HepG2 (cell line): ENCODE measurements at regions not wholly inside any gene's neighbourhood (a gene's known extent, or its start where the extent isn't known, plus 50 kb on each side); places are given as distances from the start of the nearest gene placed in this dataset.

Experiments used
- CREM ChIP-seq, 2 experiments: sonication (generic) in 1 of 2; formaldehyde crosslinking in 1 of 2; IDR thresholded peaks; 2 replicates each; pipeline versions ENCODE4 v1.4.0 to v1.6.1; 2016 to 2020; ENCODE audit warnings: antibody characterized with exemption in 1 of 2, mild to moderate bottlenecking in 1 of 2, missing genetic modification reagents in 1 of 2
- FOXO1 ChIP-seq: sonication (generic); formaldehyde crosslinking; IDR thresholded peaks from 2 replicates; pipeline ENCODE4 v1.4.0; 2020; ENCODE audit warnings: missing genetic modification reagents
- MIER2 ChIP-seq: IDR thresholded peaks from 2 replicates; pipeline ENCODE4 v1.6.1; 2016; ENCODE audit warnings: missing biosample characterization, missing genetic modification reagents
- NCOR1 ChIP-seq: fragments of 200-600 bp; sonication (generic); IDR thresholded peaks from 2 replicates; pipeline ENCODE4 v1.7.0; 2017; ENCODE audit warnings: antibody characterized with exemption, low read length, borderline replicate concordance
- RXRB ChIP-seq: IDR thresholded peaks from 2 replicates; pipeline ENCODE4 v1.6.1; 2016; ENCODE audit warnings: borderline replicate concordance, missing genetic modification reagents, missing compliant biosample characterization
- THAP11 ChIP-seq: IDR thresholded peaks from 2 replicates; pipeline ENCODE4 v1.6.1; 2016; ENCODE audit warnings: missing biosample characterization, missing genetic modification reagents
- ZNF343 ChIP-seq: sonication (generic); formaldehyde crosslinking; IDR thresholded peaks from 2 replicates; pipeline ENCODE4 v1.4.0; 2020; ENCODE audit warnings: mild to moderate bottlenecking, missing genetic modification reagents
- ZNF432 ChIP-seq: sonication (generic); formaldehyde crosslinking; IDR thresholded peaks from 2 replicates; pipeline ENCODE4 v1.5.0; 2020; ENCODE audit warnings: missing genetic modification reagents, mild to moderate bottlenecking, borderline replicate concordance
- ZNF570 ChIP-seq: sonication (generic); formaldehyde crosslinking; IDR thresholded peaks from 2 replicates; pipeline ENCODE4 v1.4.0; 2020; ENCODE audit warnings: mild to moderate bottlenecking, missing genetic modification reagents, borderline replicate concordance
- ZNF614 ChIP-seq: IDR thresholded peaks from 2 replicates; pipeline ENCODE4 v1.6.1; 2018; ENCODE audit warnings: missing biosample characterization, missing genetic modification reagents, inconsistent platforms, borderline replicate concordance
- TF ChIP-seq, protein P1 (sequence below), 2 experiments: sonication (generic) in 1 of 2; formaldehyde crosslinking in 1 of 2; IDR thresholded peaks; 2 replicates each; pipeline versions ENCODE4 v1.6.1 to v1.9.0; 2014 to 2022; ENCODE audit warnings: antibody characterized with exemption in 1 of 2, borderline replicate concordance in 1 of 2, inconsistent platforms in 1 of 2, low read depth in 1 of 2, missing genetic modification reagents in 1 of 2
- TF ChIP-seq, protein P2 (sequence below): sonication (generic); formaldehyde crosslinking; IDR thresholded peaks from 2 replicates; pipeline ENCODE4 v1.4.0; 2020; ENCODE audit warnings: missing genetic modification reagents, borderline replicate concordance
- TF ChIP-seq, protein P3 (sequence below): IDR thresholded peaks from 2 replicates; pipeline ENCODE4 v1.6.1; 2016
- TF ChIP-seq, protein P4 (sequence below): sonication (generic); formaldehyde crosslinking; conservative IDR thresholded peaks from 2 replicates; pipeline ENCODE4 v1.4.0; 2020; ENCODE audit warnings: missing genetic modification reagents
- TF ChIP-seq, protein P5 (sequence below): sonication (generic); formaldehyde crosslinking; IDR thresholded peaks from 2 replicates; pipeline ENCODE4 v1.4.0; 2020; ENCODE audit warnings: missing genetic modification reagents

DNA sequence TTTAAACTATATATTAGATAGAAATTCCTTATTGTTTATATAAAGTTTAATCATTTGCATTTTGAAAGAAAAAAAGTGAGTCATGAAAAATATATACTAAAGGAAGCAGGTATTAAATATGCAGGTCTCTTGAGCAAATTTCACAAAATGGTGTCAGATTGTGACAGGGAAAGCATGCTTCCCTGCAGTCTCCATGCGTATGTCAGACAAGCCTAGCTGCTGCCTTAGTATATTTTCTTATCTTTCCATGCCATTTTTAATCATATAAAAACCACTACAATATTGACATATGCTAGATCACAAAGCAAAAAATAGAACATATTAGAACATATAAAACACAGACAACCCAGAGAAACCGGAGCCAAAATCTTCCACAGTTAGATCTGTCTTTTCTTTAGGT, 1137.7 kb upstream of the DDX18 start (continued):
- TF ChIP-seq, protein P1, sequence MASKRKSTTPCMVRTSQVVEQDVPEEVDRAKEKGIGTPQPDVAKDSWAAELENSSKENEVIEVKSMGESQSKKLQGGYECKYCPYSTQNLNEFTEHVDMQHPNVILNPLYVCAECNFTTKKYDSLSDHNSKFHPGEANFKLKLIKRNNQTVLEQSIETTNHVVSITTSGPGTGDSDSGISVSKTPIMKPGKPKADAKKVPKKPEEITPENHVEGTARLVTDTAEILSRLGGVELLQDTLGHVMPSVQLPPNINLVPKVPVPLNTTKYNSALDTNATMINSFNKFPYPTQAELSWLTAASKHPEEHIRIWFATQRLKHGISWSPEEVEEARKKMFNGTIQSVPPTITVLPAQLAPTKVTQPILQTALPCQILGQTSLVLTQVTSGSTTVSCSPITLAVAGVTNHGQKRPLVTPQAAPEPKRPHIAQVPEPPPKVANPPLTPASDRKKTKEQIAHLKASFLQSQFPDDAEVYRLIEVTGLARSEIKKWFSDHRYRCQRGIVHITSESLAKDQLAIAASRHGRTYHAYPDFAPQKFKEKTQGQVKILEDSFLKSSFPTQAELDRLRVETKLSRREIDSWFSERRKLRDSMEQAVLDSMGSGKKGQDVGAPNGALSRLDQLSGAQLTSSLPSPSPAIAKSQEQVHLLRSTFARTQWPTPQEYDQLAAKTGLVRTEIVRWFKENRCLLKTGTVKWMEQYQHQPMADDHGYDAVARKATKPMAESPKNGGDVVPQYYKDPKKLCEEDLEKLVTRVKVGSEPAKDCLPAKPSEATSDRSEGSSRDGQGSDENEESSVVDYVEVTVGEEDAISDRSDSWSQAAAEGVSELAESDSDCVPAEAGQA (IDR thresholded peaks at IDR 0.05; ENCODE audit: low read depth), result no peak
- TF ChIP-seq, protein P1 (CRISPR knock-in tag; IDR thresholded peaks at IDR 0.05; ENCODE audit: borderline replicate concordance), result no peak
- TF ChIP-seq, protein P2, sequence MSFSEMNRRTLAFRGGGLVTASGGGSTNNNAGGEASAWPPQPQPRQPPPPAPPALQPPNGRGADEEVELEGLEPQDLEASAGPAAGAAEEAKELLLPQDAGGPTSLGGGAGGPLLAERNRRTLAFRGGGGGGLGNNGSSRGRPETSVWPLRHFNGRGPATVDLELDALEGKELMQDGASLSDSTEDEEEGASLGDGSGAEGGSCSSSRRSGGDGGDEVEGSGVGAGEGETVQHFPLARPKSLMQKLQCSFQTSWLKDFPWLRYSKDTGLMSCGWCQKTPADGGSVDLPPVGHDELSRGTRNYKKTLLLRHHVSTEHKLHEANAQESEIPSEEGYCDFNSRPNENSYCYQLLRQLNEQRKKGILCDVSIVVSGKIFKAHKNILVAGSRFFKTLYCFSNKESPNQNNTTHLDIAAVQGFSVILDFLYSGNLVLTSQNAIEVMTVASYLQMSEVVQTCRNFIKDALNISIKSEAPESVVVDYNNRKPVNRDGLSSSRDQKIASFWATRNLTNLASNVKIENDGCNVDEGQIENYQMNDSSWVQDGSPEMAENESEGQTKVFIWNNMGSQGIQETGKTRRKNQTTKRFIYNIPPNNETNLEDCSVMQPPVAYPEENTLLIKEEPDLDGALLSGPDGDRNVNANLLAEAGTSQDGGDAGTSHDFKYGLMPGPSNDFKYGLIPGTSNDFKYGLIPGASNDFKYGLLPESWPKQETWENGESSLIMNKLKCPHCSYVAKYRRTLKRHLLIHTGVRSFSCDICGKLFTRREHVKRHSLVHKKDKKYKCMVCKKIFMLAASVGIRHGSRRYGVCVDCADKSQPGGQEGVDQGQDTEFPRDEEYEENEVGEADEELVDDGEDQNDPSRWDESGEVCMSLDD (CRISPR knock-in tag), result no peak
- TF ChIP-seq, protein P3, sequence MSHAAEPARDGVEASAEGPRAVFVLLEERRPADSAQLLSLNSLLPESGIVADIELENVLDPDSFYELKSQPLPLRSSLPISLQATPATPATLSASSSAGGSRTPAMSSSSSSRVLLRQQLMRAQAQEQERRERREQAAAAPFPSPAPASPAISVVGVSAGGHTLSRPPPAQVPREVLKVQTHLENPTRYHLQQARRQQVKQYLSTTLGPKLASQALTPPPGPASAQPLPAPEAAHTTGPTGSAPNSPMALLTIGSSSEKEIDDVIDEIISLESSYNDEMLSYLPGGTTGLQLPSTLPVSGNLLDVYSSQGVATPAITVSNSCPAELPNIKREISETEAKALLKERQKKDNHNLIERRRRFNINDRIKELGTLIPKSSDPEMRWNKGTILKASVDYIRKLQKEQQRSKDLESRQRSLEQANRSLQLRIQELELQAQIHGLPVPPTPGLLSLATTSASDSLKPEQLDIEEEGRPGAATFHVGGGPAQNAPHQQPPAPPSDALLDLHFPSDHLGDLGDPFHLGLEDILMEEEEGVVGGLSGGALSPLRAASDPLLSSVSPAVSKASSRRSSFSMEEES (CRISPR knock-in tag), result no peak
- TF ChIP-seq ZNF614 (CRISPR knock-in tag) (no peak), ZNF570 (CRISPR knock-in tag) (no peak), MIER2 (CRISPR knock-in tag) (no peak), THAP11 (CRISPR knock-in tag) (no peak), NCOR1 (no peak), ZNF432 (CRISPR knock-in tag) (no peak), ZNF343 (no peak), RXRB (CRISPR knock-in tag) (no peak), FOXO1 (no peak), CREM (IDR thresholded peaks at IDR 0.05) (no peak), CREM (CRISPR knock-in tag; IDR thresholded peaks at IDR 0.05) (no peak)
- TF ChIP-seq, protein P4, sequence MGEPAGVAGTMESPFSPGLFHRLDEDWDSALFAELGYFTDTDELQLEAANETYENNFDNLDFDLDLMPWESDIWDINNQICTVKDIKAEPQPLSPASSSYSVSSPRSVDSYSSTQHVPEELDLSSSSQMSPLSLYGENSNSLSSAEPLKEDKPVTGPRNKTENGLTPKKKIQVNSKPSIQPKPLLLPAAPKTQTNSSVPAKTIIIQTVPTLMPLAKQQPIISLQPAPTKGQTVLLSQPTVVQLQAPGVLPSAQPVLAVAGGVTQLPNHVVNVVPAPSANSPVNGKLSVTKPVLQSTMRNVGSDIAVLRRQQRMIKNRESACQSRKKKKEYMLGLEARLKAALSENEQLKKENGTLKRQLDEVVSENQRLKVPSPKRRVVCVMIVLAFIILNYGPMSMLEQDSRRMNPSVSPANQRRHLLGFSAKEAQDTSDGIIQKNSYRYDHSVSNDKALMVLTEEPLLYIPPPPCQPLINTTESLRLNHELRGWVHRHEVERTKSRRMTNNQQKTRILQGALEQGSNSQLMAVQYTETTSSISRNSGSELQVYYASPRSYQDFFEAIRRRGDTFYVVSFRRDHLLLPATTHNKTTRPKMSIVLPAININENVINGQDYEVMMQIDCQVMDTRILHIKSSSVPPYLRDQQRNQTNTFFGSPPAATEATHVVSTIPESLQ (CRISPR knock-in tag), result no peak
- TF ChIP-seq, protein P5, sequence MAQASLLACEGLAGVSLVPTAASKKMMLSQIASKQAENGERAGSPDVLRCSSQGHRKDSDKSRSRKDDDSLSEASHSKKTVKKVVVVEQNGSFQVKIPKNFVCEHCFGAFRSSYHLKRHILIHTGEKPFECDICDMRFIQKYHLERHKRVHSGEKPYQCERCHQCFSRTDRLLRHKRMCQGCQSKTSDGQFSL, result no peak
